ENCODE measurements at regions not wholly inside any gene's neighbourhood (a gene's known extent, or its start where the extent isn't known, plus 50 kb on each side); places are given as distances from the start of the nearest gene placed in this dataset.

DNA sequence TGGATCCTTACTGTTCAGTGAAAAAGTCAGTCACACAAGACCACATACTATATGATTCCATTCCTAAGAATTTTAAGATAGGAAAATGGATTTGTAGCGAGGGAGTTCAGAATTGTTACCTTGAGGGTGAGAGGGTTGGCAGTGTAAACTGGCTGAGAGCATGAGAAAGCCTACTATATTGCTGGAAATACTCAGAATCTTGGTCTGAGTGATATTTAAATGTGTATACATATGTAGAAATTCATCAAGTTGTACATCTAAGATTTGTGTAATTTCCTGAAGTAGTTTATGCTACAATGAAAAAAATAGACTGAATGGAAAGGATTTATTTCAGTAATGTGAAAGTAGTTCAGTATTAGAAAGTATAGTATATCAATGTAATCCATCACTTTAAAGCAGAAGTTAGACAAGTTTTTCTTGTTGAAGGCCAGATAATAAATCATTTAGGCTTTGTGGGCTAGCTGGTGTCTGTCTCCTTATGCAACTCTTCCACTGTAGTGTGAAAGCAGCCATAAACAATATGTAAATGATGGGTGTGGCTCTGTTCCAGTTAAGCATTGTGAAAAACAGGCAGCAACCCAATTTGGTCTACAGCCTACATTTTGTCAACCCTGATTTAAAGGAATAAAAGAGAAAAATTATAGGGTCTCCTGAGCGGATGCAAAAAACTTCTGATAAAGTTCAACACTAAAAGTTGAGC lies 127.2 kb upstream of the THY1 start:
- no peak for ATAC-seq
- no peak for DNase-seq (ENCODE audit: low spot score)
- intact Hi-C loops (cut with DNase I) = no loop called here

DNA sequence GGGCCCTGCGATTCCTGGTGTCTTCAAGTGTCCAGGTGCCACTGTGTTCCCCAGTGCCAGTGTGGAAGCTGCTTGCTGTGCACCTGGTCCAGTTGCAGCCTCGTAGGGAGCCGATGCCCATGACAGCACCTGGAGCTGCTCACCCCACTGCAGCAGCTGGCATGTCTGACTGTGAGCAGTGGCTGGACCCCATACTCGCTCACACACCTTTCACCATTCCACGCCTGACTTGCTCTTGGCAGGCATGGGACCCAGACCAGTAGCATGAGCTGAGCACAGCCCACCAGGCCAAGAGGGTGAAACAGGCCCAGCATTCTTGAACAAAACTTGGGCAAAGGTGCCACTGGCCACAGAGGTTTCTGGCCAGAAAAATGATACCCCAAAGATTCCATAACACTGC lies 124.5 kb upstream of the THY1 start:
- peak; percentile 31 for DNase-seq (ENCODE audit: low spot score)
- intact Hi-C loops (cut with DNase I) = no loop called here
- no peak for ATAC-seq

DNA sequence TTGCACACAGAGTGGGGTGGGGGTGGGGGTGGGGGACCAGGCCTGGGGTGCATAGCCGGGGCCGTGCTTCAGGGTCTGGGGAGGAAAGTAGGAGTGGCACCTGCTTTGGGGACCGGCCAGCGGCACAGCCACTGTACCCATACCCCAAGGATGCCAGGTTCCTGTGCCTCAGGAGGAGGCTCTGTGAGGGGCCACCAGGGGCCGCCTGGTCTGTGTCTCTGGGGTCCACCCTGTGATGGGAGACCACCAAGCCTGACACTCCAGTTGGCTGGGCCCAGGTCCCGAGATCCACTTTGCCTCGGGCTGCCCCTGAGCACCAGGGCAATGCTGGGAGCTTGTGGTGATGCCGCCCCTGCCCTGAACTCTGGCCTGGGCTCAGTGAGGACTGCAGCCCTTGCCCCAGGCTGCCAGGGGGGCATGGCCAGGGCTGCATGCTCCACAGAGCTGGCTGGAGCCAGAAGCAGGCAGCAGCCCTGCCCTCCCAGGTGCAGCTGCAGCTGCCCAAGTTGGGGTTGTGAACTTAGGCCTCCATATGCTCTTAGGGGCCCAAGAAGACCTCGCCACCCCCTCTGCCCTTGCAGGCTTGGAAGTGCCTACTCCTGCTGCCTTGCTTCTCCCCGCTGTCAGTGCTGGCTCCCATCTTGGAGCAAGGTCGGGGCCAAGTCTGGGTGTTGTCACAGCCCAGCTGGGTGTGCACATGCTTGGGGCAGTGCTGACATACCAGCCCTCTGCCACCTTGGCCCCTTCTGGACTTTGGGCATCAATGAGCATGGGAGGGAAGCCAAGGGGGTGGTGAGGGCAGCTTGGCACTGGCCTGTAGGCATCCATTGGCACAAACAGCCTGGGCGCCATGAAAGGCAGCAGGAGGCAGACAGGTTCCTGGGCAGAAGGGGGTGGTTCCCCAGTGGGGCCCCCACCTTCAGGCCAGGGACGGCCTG lies 123.3 kb upstream of the THY1 start:
- no peak for ATAC-seq
- intact Hi-C loops (cut with DNase I) = no loop called here
- peak; percentile 23 for DNase-seq (ENCODE audit: low spot score)

DNA sequence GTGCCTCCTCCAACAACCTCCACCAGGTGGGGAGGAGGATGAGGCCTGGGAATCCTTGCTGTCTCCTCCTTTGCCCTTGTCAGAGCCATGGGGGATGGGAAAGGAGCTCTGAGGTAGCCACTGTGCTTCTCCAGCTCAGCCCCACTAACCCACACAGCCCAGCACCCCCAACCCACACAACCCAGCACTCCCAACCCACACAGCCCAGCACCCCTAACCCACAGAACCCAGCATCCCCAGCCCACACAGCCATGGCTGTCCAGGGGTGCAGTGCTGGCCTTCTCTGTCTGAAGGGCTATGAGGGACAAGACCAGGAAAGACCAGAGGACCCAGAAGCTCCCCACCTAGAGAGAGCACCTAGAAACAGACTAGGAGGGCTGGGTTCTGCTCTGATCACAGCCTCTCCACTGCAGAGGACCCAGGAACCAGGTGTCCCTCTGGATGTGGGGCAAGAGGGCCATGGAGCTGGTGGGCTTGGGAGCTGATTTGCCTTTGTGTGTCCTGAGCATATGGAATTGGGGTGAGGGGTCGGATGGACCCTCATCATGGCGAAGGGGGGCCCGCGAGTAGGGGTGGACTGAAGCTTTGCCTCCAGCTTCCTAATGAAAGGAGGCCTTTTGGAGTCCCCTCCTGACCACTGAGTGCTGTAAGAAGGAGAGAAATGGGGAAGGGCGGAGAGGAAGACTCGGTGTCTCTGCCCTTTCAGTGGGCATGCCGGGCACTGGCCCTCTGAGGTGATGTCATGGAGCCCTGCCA lies 117.6 kb upstream of the THY1 start:
- no peak for ATAC-seq
- intact Hi-C loops (cut with DNase I) = no loop called here
- peak; percentile 18 for DNase-seq (ENCODE audit: low spot score)

DNA sequence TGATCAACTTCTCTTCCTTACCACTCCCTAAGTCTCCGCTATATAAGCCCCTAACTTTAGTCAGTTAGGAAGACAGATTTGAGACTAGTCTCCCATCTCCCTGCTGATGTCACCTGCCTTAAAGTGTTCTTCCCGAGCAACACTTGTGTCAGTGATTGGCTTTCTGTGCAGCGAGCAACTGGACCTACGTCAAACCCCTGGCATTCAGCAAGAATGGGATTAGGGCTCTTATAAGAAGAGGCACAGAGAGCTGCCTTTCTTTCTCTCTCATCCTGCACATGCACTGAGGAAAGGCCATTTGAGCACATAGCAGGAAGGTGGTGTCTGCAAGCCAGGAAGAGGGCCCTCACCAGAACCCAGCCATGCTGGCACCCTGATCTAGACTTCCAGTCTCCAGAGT lies 116.6 kb upstream of the THY1 start:
- DNase-seq (ENCODE audit: low spot score) = peak; percentile 19
- intact Hi-C loops (cut with DNase I) = no loop called here
- no peak for ATAC-seq

DNA sequence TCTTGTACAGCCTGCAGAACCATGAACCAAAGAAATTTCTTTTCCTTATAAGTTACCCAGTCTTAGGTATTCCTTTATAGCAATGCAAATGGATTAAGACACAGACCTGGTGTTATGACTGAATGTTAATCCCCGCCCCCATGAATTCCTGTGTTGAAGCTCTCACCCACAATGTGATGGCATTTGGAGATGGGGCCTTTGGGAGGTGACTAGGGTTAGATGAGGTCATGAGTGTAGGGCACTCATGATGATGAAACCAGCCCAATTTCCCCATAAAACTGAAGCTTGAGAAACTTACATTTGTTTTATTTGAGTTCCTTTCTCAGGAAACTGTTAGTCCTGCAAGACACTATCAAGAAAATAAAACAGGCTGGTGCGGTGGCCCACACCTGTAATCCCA lies 115.8 kb upstream of the THY1 start:
- DNase-seq (ENCODE audit: low spot score) (peak; percentile 9), ATAC-seq (no peak)
- intact Hi-C loops (cut with DNase I) = no loop called here

DNA sequence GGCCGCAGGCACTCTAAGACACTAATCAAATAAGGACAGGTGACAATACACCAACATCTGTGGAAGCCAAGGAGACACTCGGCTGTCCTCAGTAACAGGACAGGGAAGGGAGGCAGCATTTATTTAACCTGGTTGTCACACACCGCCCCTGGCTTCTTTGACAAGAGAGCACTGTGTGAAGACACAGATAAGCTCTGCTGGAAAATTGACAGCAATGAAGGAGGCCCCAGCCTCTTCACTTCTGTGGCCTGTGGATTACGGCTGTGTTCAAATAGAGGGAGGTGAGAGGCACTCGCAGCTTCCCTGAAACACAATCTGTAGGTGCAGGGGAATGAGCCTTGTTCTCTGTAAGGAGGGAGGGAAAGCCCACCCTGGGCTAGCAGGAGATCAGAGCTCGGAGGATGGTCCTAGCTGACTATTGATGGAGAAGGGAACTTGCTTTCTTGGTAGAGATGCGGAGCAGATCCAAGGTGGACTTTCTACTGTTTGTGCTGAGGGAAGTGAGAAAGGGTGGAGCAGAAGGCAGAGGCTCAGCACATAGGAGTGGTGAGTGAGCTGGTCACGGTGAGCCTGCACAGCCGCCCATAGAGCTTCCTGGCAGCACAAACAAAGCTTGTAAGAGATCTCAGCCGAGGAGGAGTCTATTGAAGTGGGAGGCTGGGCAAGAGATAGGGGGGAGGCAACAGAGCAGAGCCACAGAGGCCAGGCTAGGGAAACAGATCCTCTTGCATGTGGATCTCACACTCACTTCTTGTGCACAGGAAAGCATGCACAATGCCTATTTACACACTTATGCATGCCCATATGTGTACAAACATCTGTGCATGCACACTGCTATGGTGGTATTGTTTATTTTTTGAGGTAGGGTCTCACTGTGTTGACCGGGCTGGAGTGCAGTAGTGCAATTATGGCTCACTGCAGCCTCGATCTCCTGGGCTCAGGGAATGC lies 114.6 kb upstream of the THY1 start:
- ATAC-seq (no peak), DNase-seq (ENCODE audit: low spot score) (peak; percentile 15)
- intact Hi-C loops (cut with DNase I) = no loop called here

DNA sequence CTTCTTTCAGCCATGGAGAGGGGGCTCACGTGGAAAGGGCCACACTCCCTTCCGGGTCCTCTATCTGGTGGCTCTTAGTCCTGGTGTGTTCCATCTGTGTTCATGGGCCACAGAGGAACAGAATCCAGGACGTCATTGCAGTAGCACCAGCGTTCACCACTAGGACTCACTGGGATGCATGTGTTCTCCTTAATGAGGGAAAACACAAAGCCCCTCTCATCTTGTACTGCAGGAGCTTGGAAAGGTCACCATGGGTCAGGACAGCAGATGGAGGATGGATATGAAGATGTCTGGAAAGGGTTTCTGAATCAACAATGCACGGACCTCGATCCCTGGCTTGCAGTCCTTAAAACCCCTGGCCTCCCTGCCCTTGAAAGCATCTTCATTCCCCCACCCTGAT lies 113.8 kb upstream of the THY1 start:
- intact Hi-C loops (cut with DNase I) = no loop called here
- no peak for ATAC-seq
- DNase-seq (ENCODE audit: low spot score) = no peak

DNA sequence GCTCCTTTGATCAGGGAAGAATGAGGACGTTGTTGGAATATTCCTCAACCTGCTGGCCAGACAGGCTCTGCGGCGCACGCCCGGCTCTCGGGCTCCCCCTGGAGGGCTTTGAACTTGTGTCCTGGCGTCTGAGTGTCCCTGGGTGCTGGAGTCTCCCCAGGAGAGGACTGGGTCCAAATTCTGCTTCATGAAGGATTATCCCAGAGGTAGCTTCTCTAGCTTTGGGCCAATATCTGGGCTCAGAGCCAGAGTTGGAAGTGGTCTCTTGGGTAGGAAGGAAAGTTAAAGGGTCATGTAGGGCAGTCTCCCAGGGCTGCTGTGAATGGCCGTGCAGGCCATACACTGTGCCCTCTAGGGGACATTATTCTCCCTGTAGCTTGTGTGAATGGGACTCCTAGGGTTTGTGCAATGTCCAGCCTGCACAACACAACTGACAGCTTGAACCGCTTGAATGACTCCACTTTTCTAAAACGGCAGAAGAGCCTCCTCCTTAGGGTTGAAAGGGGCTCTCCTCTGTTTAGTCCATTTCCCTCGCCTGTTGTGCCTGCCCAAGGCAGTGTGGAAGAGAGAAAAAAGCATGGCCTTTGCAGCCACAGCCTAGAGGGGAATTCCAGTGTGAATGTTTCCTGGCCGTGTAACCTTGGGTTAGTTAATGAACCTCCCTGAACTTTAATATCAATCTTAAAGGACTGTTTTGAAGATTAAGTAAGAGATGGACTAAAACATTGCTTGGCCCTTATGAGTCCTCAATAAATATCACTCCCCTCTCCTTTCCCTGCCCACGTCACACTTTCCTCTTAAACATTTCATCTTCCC lies 111.2 kb upstream of the THY1 start:
- peak; percentile 86 for DNase-seq (ENCODE audit: low spot score)
- ATAC-seq = peak; percentile 81
- intact Hi-C loops (cut with DNase I) = no loop called here

DNA sequence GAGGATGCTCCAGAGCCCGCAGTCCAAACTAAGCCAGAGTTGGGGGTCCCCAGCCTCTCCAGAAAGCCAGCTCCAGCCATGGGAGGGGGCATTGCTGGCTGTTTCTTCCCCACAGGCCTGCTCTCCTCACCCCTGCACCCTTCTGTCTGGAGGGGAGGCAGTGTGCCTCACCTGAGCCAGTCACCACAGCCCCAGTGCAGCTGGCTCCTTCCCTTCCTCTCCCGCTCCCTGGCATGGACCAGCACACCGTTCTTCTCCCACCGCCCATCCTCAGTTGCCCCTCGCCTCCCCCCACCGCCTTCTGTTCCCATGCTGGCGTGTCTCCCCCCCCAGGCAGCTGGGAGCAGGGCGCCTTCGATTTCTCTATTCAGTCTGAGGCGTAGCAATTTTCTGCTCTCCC lies 110.5 kb upstream of the THY1 start:
- DNase-seq (ENCODE audit: low spot score) (no peak), ATAC-seq (no peak)
- intact Hi-C loops (cut with DNase I) = no loop called here

DNA sequence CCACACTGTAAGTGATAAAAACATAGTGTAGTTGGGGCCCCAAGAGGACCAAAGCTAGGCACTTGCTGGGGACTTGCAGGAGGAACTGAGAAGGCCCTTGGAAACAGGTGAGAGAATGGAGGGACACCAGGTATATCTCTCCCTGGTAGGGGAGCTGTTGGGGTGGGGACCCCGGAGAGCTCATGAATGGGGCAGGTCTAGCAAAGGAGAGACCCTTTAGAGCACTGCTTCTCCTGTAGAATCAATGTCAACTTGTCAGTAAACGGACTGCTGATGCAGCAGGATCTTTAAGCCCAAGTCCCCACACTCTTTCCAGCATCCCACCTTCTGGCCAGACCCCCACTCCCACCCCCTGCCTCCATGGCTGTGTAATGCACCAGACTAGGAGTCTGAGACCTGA lies 109.6 kb upstream of the THY1 start:
- DNase-seq (ENCODE audit: low spot score) = no peak

DNA sequence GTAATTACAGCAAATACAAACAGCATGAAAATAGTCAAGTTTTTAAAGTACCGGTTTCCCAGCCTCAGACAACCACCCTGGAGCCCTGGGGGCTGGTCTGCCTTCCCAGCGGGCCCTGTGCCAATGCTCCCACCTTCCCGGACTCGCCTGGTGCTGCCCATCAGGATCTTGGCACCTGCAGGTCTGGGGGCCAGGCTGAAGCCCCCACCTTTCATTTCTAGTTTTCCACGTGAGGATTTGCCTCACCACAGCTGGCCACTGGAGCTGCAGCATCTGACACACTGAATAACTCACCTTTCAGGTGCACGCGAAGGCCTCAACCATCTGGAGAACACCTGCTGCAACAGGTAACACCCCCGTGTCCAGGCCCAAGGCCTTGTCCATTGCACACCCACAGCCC lies 108.7 kb upstream of the THY1 start:
- peak; percentile 39 for DNase-seq (ENCODE audit: low spot score)
- ATAC-seq = no peak
- intact Hi-C loops (cut with DNase I) = no loop called here

More for the DNA sequence above, 109.6 kb upstream of the THY1 start:
- ATAC-seq = no peak
- intact Hi-C loops (cut with DNase I) = no loop called here

DNA sequence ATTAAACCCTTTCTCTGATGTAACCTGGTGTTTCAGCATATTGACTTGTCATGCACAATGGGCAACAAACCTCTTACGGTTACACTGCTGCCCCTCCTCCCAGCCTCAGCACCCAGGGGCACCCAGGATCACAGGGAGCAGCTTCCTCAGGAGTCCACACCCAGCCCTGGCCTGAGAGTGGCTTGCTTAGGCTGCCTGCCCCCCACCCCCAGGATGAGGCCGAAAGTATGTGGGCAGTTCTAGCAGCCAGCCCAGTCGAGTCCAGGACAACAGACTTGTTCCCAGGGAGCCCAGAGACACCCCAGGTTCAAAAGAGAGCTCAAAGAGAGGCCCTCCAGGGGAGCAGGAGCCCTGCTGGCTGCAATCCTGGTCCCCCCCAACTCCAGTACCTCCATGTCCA lies 108.1 kb upstream of the THY1 start:
- intact Hi-C loops (cut with DNase I) = no loop called here
- ATAC-seq = no peak
- peak; percentile 38 for DNase-seq (ENCODE audit: low spot score)

DNA sequence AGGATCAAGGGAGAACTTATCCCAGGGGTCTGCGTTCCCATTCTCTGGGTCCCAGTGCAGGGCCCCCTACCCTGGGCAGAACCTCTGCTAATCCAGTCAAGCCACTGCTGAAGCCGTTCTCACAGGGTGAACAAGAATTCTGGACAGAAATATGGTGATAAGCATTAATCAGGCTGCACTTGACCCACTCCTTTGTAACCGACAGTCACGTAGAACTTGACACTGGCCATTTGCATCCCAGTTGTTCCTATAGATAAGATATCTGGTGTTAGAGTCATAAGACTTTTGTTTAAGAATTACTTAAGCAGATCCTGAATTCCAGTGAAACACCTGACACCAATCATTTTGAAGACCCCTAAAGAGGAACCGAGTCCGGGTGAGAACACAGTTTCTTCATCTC lies 107.5 kb upstream of the THY1 start:
- no peak for ATAC-seq
- intact Hi-C loops (cut with DNase I) = no loop called here
- no peak for DNase-seq (ENCODE audit: low spot score)

DNA sequence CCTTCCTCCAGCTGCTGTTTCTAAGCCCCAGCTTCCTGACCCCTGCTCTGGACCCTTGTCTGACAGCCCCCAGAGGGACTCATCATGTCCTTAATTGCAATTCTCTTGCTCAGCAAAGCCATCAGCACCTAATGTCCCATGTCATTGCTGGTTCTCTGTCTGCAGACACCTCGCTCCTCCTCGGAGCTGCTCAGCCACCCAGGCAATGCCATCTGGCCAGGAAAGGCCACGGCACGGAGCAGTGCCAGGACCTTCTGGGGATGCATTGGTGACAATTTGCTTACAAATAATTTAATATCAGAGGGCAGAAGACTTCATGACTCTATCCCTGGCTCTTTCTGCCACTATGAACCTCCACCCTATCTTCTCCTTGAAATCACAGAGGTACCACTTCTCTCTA lies 107.0 kb upstream of the THY1 start:
- ATAC-seq (no peak), DNase-seq (ENCODE audit: low spot score) (no peak)
- intact Hi-C loops (cut with DNase I) = no loop called here

DNA sequence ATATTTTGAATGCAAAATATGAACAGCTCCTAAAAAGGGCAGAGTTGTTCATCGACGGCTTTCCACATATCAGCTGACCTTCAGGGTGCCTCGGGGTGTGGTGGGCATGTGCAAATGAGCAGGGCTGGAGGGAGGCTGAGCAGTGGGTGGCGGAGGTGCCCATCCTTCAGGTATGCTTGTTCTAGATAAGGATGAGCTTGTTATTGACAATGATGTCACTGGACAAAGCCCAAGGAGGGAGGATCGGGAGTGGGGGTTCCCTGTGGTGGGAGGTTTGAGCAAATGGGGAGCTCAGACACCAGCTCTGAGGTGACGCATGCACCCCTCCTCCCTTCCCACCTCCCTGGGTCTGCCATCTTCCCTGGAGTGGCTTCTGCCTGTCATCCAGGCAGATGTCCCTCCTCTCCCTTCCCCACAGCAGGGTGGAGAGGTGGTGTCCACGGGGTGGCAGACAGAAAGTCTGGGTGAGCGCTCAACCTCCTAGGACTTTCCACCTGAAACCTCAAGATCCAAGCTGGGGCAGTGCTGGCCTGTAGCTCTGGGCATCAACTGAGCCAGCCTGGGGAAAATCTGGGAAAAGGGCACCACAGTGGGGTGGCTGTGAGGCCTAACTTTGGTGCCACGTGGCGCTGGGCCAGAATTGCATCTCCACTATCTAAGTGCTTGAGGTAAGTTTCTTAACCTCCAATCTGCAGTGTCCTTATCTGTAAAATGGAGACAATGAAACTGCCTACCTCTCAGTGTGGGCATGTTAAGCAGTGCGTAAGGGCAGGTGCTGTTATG lies 106.3 kb upstream of the THY1 start:
- intact Hi-C loops (cut with DNase I) = no loop called here
- peak; percentile 57 for DNase-seq (ENCODE audit: low spot score)
- no peak for ATAC-seq

DNA sequence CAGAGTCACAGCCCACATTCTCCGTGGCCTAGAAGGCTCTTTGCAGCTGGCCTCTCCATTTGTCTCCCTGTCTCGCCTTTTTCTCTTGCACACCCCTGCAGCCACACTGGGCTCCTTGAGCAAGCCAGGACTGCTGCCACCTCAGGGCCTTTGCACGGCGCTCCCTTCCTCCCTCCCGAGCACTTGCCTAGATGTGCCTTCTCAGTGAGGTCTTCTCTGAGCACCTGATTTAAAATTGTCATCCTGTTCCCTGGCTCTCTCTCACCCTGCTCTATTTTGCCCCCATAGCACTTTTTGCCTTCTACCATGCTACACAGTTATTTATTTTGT lies 102.9 kb upstream of the THY1 start:
- no peak for DNase-seq (ENCODE audit: low spot score)
- intact Hi-C loops (cut with DNase I) = no loop called here
- no peak for ATAC-seq
